Ascending aorta (tissue), 2 donors: ENCODE measurements at regions not wholly inside any gene's neighbourhood (a gene's known extent, or its start where the extent isn't known, plus 50 kb on each side); places are given as distances from the start of the nearest gene placed in this dataset.

ENCODE experiments used
- DNase-seq, 2 donors: peaks; one replicate each; pipeline ENCODE4 v3.0.0-alpha.2; 2019; ENCODE audit warnings: low spot score in 2 of 2
- H3K27ac ChIP-seq, 2 donors: fragments of 200-600 bp; sonication (generic); one replicate each; pipeline ENCODE4 v1.5.1; 2016 to 2017; ENCODE audit warnings: mild to moderate bottlenecking in 1 of 2
- H3K27me3 ChIP-seq: fragments of 200-600 bp; sonication (generic); one replicate; pipeline ENCODE4 v1.5.1; 2017
- H3K36me3 ChIP-seq, 2 donors: fragments of 200-600 bp; sonication (generic); one replicate each; pipeline ENCODE4 v1.5.1; 2016
- H3K4me1 ChIP-seq, 2 donors: fragments of 200-600 bp; sonication (generic); one replicate each; pipeline ENCODE4 v1.5.1; 2016 to 2017; ENCODE audit warnings: mild to moderate bottlenecking in 1 of 2
- H3K4me3 ChIP-seq, 2 donors: fragments of 200-600 bp; sonication (generic); one replicate each; pipeline ENCODE4 v1.5.1; 2016 to 2017; ENCODE audit warnings: mild to moderate bottlenecking in 1 of 2
- H3K9me3 ChIP-seq, 2 donors: fragments of 200-600 bp; sonication (generic); one replicate each; pipeline ENCODE4 v1.5.1; 2016
- CTCF ChIP-seq, 3 experiments: fragments of 200-600 bp in 2 of 3; fragments of 450-650 bp in 1 of 3; sonication (generic) in 2 of 3; IDR thresholded peaks; one replicate each; pipeline ENCODE4 v1.5.1; 2016 to 2019; ENCODE audit warnings: antibody characterized with exemption in 3 of 3, mild to moderate bottlenecking in 1 of 3, moderate library complexity in 1 of 3
- intact Hi-C: fragments of 100-400 bp; cut with DNase I; formaldehyde crosslinking; loops from one replicate; pipeline ENCODE4 v1.15.1; 2023

DNA sequence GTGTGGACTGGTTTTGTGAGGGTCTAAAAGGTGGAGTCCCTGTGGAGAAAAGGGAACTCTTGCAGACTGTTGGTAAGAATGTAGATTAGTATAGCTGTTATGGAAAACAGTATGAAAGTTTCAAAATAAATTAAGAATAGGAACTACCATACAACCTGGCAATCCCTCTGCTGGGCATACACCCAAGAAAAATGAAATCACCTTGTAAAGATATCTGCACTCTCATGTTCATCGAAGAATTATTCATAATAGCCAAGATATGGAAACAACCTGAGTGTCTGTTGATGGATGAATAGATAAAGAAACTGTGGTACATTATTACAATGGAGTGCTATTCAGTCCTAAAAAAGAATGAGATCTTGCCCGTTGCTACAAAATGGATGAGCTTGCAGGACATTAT is 109.6 kb downstream of the TBX19 start:
- intact Hi-C loops = no loop called here
- no peak for DNase-seq
- Histone ChIP-seq H3K4me1 (no peaks in the 10 kb centered on the region), H3K9me3 (no peaks in the 10 kb centered on the region), H3K4me3 (no peak overlapping the region), H3K27me3 (no peaks in the 10 kb centered on the region), H3K27ac (no peak overlapping the region), H3K36me3 (no peaks in the 10 kb centered on the region)
- TF ChIP-seq CTCF (IDR thresholded peaks at IDR 0.05) = no peak

GRCh38 chr1:168387781-168388760 is 107.4 kb downstream of the TBX19 start:
- Histone ChIP-seq H3K27me3 (no peaks in the 10 kb centered on the region), H3K36me3 (no peaks in the 10 kb centered on the region), H3K27ac (no peak overlapping the region), H3K4me3 (no peak overlapping the region), H3K4me1 (no peaks in the 10 kb centered on the region), H3K9me3 (no peaks in the 10 kb centered on the region)
- intact Hi-C loops = no loop called here
- TF ChIP-seq CTCF (IDR thresholded peaks at IDR 0.05) = no peak
- DNase-seq = no peak

DNA sequence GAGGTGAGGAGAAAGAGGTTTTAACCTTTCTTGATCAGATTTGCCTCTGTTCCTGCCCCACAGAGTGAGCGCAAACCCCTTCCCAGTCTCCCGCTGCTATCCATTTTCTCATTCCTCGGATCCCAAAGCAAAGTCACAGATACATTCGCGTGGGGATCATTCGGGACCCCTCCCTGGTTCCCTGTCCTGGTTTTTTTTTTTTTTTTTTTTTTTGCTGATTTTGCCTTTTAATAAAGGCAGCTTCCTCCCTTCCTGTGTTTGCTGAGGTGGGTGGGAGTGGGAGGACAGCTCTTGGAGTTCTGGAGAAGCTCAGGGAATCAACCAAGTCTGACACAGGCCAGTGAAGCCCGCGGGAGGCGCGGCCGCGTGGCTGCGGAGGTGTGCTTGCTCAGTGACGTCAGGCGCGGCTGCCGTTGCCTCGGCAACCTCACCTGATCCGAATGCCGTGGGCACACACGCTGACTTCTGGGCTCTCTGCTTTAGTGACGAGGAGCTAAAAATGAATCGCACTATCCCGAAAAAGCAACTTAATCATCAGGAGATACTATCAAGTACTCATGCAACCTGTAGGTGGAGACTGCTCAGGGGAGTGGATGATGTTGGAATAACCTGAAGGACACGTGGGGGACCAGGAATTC is 106.4 kb downstream of the TBX19 start:
- no peak overlapping the region for H3K4me3 ChIP-seq
- H3K4me1 ChIP-seq = no peaks in the 10 kb centered on the region
- H3K27me3 ChIP-seq = no peaks in the 10 kb centered on the region
- no peaks in the 10 kb centered on the region for H3K9me3 ChIP-seq
- H3K36me3 ChIP-seq = no peaks in the 10 kb centered on the region
- DNase-seq = peak in 1 of 2 donors; percentile 66
- intact Hi-C loops = no loop called here
- TF ChIP-seq CTCF (IDR thresholded peaks at IDR 0.05) = no peak
- no peak overlapping the region for H3K27ac ChIP-seq

- TF ChIP-seq CTCF (IDR thresholded peaks at IDR 0.05) = no peak
- intact Hi-C loops = no loop called here
- Histone ChIP-seq H3K4me3 (no peak overlapping the region), H3K4me1 (no peaks in the 10 kb centered on the region), H3K9me3 (no peaks in the 10 kb centered on the region), H3K27me3 (no peaks in the 10 kb centered on the region), H3K27ac (no peak overlapping the region), H3K36me3 (no peaks in the 10 kb centered on the region)
- no peak for DNase-seq
These were observed 105.8 kb downstream of the TBX19 start for GRCh38 chr1:168386492-168386891.

GRCh38 chr1:168381850-168382249 is 101.2 kb downstream of the TBX19 start:
- Histone ChIP-seq H3K27me3 (no peaks in the 10 kb centered on the region), H3K9me3 (no peaks in the 10 kb centered on the region), H3K36me3 (no peaks in the 10 kb centered on the region), H3K4me1 (no peaks in the 10 kb centered on the region), H3K27ac (no peak overlapping the region), H3K4me3 (no peak overlapping the region)
- no peak for TF ChIP-seq CTCF (IDR thresholded peaks at IDR 0.05)
- intact Hi-C loops = no loop called here
- no peak for DNase-seq
